ENCODE measurements at regions not wholly inside any gene's neighbourhood (a gene's known extent, or its start where the extent isn't known, plus 50 kb on each side); places are given as distances from the start of the nearest gene placed in this dataset.

DNA sequence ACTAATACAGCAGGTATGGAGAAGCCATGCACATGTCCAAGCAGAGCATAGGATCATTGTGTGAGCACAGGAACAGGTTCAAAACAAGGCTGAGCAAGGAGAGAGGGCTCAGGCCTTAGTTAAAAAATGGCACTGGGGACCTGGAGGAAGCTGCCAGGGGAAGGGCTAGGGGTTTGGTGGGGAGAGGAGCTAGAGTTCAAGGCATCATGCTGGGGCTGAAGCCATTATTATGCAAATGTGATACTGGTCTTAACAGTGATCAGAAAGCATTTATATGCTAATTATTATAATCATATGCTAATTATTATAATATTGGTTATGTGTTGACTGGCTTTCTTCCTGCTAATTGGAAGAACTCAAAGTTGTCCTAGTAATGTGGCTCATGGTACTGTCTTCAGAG lies 546.0 kb upstream of the CFAP20DC start:
- H3K27ac ChIP-seq (ENCODE audit: low read length): no peak overlapping the region
- Mint-ChIP-seq H3K27ac (no peak overlapping the region), H3K36me3 (no peaks in the 10 kb centered on the region), H3K27me3 (ENCODE audit: low read depth in 2 of 2) (peaks cover under 1 to 4% of the 10 kb centered on the region in 2 donors), H3K9me3 (no peaks in the 10 kb centered on the region), H3K4me3 (no peak overlapping the region), H3K4me1 (no peaks in the 10 kb centered on the region)
- TF ChIP-seq, protein P1, sequence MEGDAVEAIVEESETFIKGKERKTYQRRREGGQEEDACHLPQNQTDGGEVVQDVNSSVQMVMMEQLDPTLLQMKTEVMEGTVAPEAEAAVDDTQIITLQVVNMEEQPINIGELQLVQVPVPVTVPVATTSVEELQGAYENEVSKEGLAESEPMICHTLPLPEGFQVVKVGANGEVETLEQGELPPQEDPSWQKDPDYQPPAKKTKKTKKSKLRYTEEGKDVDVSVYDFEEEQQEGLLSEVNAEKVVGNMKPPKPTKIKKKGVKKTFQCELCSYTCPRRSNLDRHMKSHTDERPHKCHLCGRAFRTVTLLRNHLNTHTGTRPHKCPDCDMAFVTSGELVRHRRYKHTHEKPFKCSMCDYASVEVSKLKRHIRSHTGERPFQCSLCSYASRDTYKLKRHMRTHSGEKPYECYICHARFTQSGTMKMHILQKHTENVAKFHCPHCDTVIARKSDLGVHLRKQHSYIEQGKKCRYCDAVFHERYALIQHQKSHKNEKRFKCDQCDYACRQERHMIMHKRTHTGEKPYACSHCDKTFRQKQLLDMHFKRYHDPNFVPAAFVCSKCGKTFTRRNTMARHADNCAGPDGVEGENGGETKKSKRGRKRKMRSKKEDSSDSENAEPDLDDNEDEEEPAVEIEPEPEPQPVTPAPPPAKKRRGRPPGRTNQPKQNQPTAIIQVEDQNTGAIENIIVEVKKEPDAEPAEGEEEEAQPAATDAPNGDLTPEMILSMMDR (IDR thresholded peaks at IDR 0.05): no peak
- no peaks in the 10 kb centered on the region for H3K27me3 ChIP-seq (ENCODE audit: control insufficient read depth, insufficient read depth, low read length)
- no peak for ATAC-seq
- H3K36me3 ChIP-seq (ENCODE audit: control insufficient read depth, insufficient read depth, low read length): no peaks in the 10 kb centered on the region
- H3K4me1 ChIP-seq (ENCODE audit: control insufficient read depth, insufficient read depth, low read length): no peaks in the 10 kb centered on the region
- intact Hi-C loops (cut with micrococcal nuclease): no loop called here
- no peak overlapping the region for H3K4me3 ChIP-seq (ENCODE audit: low read length)
- no peak for DNase-seq
- H3K9me3 ChIP-seq (ENCODE audit: control insufficient read depth, insufficient read depth, low read length): no peaks in the 10 kb centered on the region

GRCh38 chr3:59593380-59593779 lies 543.6 kb upstream of the CFAP20DC start:
- ATAC-seq: no peak
- Mint-ChIP-seq H3K4me1 (no peaks in the 10 kb centered on the region), H3K36me3 (no peaks in the 10 kb centered on the region), H3K9me3 (no peaks in the 10 kb centered on the region), H3K27ac (no peak overlapping the region), H3K4me3 (no peak overlapping the region), H3K27me3 (ENCODE audit: low read depth in 2 of 2) (peaks cover 0 to 4% of the 10 kb centered on the region in 2 donors)
- H3K27ac ChIP-seq (ENCODE audit: low read length): no peak overlapping the region
- TF ChIP-seq, protein P1 (IDR thresholded peaks at IDR 0.05): no peak
- intact Hi-C loops (cut with micrococcal nuclease): no loop called here
- H3K4me3 ChIP-seq (ENCODE audit: low read length): no peak overlapping the region
- no peaks in the 10 kb centered on the region for H3K27me3 ChIP-seq (ENCODE audit: control insufficient read depth, insufficient read depth, low read length)
- no peaks in the 10 kb centered on the region for H3K4me1 ChIP-seq (ENCODE audit: control insufficient read depth, insufficient read depth, low read length)
- H3K9me3 ChIP-seq (ENCODE audit: control insufficient read depth, insufficient read depth, low read length): no peaks in the 10 kb centered on the region
- H3K36me3 ChIP-seq (ENCODE audit: control insufficient read depth, insufficient read depth, low read length): no peaks in the 10 kb centered on the region
- no peak for DNase-seq

DNA sequence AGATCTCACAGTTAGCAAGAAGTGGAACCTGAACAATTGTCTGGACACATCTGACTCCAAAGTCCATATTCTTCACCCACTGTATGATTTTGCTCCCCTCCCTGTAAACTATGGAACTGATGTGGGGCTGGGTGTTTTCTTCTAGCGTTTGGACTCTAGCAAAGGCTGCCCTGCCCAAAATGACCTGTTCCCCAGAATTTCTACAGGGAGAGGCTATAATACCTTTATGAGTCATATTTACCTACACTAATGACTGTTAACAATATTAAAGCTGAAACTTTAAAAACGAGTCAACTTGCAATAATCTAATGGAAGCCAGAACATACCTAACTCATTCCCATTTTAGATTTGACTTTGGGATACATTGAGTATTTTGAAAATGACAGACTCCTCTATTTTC lies 531.2 kb upstream of the CFAP20DC start:
- Mint-ChIP-seq H3K36me3 (peaks cover 6% of the 10 kb centered on the region), H3K4me3 (no peak overlapping the region), H3K27me3 (ENCODE audit: low read depth in 2 of 2) (peaks cover 0 to 13% of the 10 kb centered on the region in 2 donors), H3K4me1 (no peaks in the 10 kb centered on the region), H3K27ac (no peak overlapping the region), H3K9me3 (no peaks in the 10 kb centered on the region)
- no peak overlapping the region for H3K4me3 ChIP-seq (ENCODE audit: low read length)
- no peaks in the 10 kb centered on the region for H3K27me3 ChIP-seq (ENCODE audit: control insufficient read depth, insufficient read depth, low read length)
- no peak for DNase-seq
- no peaks in the 10 kb centered on the region for H3K36me3 ChIP-seq (ENCODE audit: control insufficient read depth, insufficient read depth, low read length)
- H3K4me1 ChIP-seq (ENCODE audit: control insufficient read depth, insufficient read depth, low read length): no peaks in the 10 kb centered on the region
- H3K9me3 ChIP-seq (ENCODE audit: control insufficient read depth, insufficient read depth, low read length): no peaks in the 10 kb centered on the region
- intact Hi-C loops (cut with micrococcal nuclease): no loop called here
- TF ChIP-seq, protein P1 (IDR thresholded peaks at IDR 0.05): no peak
- no peak overlapping the region for H3K27ac ChIP-seq (ENCODE audit: low read length)
- no peak for ATAC-seq
- no CpG with 5 or more reads among the region's 2 CpGs for WGBS (ENCODE audit: insufficient coverage)

DNA sequence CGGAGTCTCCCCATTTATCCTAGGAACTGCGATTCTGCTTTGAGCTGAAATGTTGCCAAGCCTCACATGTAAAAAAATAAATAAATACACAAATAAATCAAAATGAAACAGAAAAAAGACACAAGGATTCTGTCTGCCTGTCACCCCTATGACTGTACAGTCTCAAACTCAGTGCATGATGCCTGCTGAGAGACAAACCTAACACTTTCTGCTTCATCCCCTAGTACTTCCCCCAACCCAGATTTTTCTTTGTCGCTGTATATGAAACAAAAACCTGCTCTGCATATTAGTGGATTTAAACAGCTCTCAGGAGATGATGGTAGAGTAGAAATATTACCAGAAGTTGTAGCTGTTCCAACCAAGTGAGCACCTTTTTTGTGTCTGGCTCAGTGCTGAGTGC lies 530.7 kb upstream of the CFAP20DC start:
- no peaks in the 10 kb centered on the region for H3K9me3 ChIP-seq (ENCODE audit: control insufficient read depth, insufficient read depth, low read length)
- H3K9me3 Mint-ChIP-seq: no peaks in the 10 kb centered on the region
- H3K27ac ChIP-seq (ENCODE audit: low read length): no peak overlapping the region
- DNase-seq (no peak), ATAC-seq (no peak)
- peaks cover 1% of the 10 kb centered on the region for H3K36me3 Mint-ChIP-seq
- H3K27me3 ChIP-seq (ENCODE audit: control insufficient read depth, insufficient read depth, low read length): no peaks in the 10 kb centered on the region
- TF ChIP-seq, protein P1 (IDR thresholded peaks at IDR 0.05): no peak
- H3K4me1 Mint-ChIP-seq: no peaks in the 10 kb centered on the region
- H3K36me3 ChIP-seq (ENCODE audit: control insufficient read depth, insufficient read depth, low read length): no peaks in the 10 kb centered on the region
- H3K4me3 ChIP-seq (ENCODE audit: low read length): no peak overlapping the region
- intact Hi-C loops (cut with micrococcal nuclease): no loop called here
- peaks cover under 1% of the 10 kb centered on the region for H3K4me1 ChIP-seq (ENCODE audit: control insufficient read depth, insufficient read depth, low read length)
- no peak overlapping the region for H3K4me3 Mint-ChIP-seq
- peaks cover 0 to 8% of the 10 kb centered on the region in 2 donors for H3K27me3 Mint-ChIP-seq (ENCODE audit: low read depth in 2 of 2)
- WGBS (ENCODE audit: insufficient coverage): 90% methylated on average over 3 of the region's 3 CpGs
- H3K27ac Mint-ChIP-seq: no peak overlapping the region
